Activated CD4-positive, alpha-beta T cell treated with anti-CD3 and anti-CD28 coated beads, Interleukin-2, amount 10 ng/mL, durations not matched to agents 24 days and 14 days (primary cell): ENCODE measurements at regions not wholly inside any gene's neighbourhood (a gene's known extent, or its start where the extent isn't known, plus 50 kb on each side); places are given as distances from the start of the nearest gene placed in this dataset.

Experiments used
- DNase-seq: peaks from one replicate; pipeline ENCODE4 v3.0.0; 2022
- H3K27ac Mint-ChIP-seq: one replicate; pipeline ENCODE4 v1.8.0; 2022; ENCODE audit warnings: mild to moderate bottlenecking, mixed read lengths
- H3K27me3 Mint-ChIP-seq: one replicate; pipeline ENCODE4 v1.8.0; 2022; ENCODE audit warnings: mixed read lengths
- H3K36me3 Mint-ChIP-seq: one replicate; pipeline ENCODE4 v1.8.0; 2022; ENCODE audit warnings: low read depth, mild to moderate bottlenecking, mixed read lengths
- H3K4me1 Mint-ChIP-seq: one replicate; pipeline ENCODE4 v1.8.0; 2021; ENCODE audit warnings: mixed read lengths
- H3K4me3 Mint-ChIP-seq: one replicate; pipeline ENCODE4 v1.8.0; 2022; ENCODE audit warnings: mild to moderate bottlenecking, moderate library complexity, mixed read lengths
- H3K9me3 Mint-ChIP-seq: one replicate; pipeline ENCODE4 v1.8.0; 2021; ENCODE audit warnings: mixed read lengths
- intact Hi-C: fragments of 100-400 bp; cut with micrococcal nuclease; formaldehyde crosslinking; loops from one replicate; pipeline ENCODE4 v1.15.1; 2023

GRCh38 chr11:104338186-104338585, 174.2 kb upstream of the PDGFD start:
- intact Hi-C loops, result no loop called here
- H3K27me3 Mint-ChIP-seq, result no peaks in the 10 kb centered on the region
- H3K4me3 Mint-ChIP-seq, result no peak overlapping the region

GRCh38 chr11:104337273-104337672, 173.3 kb upstream of the PDGFD start:
- intact Hi-C loops, result no loop called here
- no peak overlapping the region for H3K4me3 Mint-ChIP-seq
- no peaks in the 10 kb centered on the region for H3K9me3 Mint-ChIP-seq
- DNase-seq, result no peak
- no peaks in the 10 kb centered on the region for H3K27me3 Mint-ChIP-seq
- no peaks in the 10 kb centered on the region for H3K4me1 Mint-ChIP-seq
- H3K36me3 Mint-ChIP-seq, result no peaks in the 10 kb centered on the region
- no peak overlapping the region for H3K27ac Mint-ChIP-seq

More at GRCh38 chr11:104338186-104338585, 174.2 kb upstream of the PDGFD start:
- no peaks in the 10 kb centered on the region for H3K9me3 Mint-ChIP-seq
- no peaks in the 10 kb centered on the region for H3K4me1 Mint-ChIP-seq
- no peak overlapping the region for H3K27ac Mint-ChIP-seq
- no peak for DNase-seq
- H3K36me3 Mint-ChIP-seq, result no peaks in the 10 kb centered on the region

GRCh38 chr11:104333977-104334376, 170.0 kb upstream of the PDGFD start:
- H3K27me3 Mint-ChIP-seq, result no peaks in the 10 kb centered on the region
- H3K9me3 Mint-ChIP-seq, result no peaks in the 10 kb centered on the region
- H3K4me1 Mint-ChIP-seq, result no peaks in the 10 kb centered on the region
- no peak overlapping the region for H3K27ac Mint-ChIP-seq
- DNase-seq, result no peak
- no peaks in the 10 kb centered on the region for H3K36me3 Mint-ChIP-seq
- intact Hi-C loops, result no loop called here
- H3K4me3 Mint-ChIP-seq, result no peak overlapping the region

GRCh38 chr11:104332110-104332509, 168.2 kb upstream of the PDGFD start:
- H3K9me3 Mint-ChIP-seq, result no peaks in the 10 kb centered on the region
- no peak overlapping the region for H3K4me3 Mint-ChIP-seq
- H3K27ac Mint-ChIP-seq, result no peak overlapping the region
- DNase-seq, result no peak
- no peaks in the 10 kb centered on the region for H3K27me3 Mint-ChIP-seq
- intact Hi-C loops, result no loop called here
- H3K36me3 Mint-ChIP-seq, result no peaks in the 10 kb centered on the region
- H3K4me1 Mint-ChIP-seq, result no peaks in the 10 kb centered on the region

- Mint-ChIP-seq H3K4me3 (no peak overlapping the region), H3K4me1 (no peaks in the 10 kb centered on the region)
Measured at GRCh38 chr11:104329078-104329665, 165.2 kb upstream of the PDGFD start.

GRCh38 chr11:104328512-104328907, 164.6 kb upstream of the PDGFD start:
- Mint-ChIP-seq H3K36me3 (no peaks in the 10 kb centered on the region), H3K9me3 (no peaks in the 10 kb centered on the region), H3K27ac (no peak overlapping the region), H3K4me3 (no peak overlapping the region), H3K27me3 (no peaks in the 10 kb centered on the region), H3K4me1 (no peaks in the 10 kb centered on the region)
- intact Hi-C loops, result no loop called here
- no peak for DNase-seq

More at GRCh38 chr11:104329078-104329665, 165.2 kb upstream of the PDGFD start:
- H3K27ac Mint-ChIP-seq, result no peak overlapping the region
- intact Hi-C loops, result no loop called here
- DNase-seq, result no peak
- no peaks in the 10 kb centered on the region for H3K27me3 Mint-ChIP-seq
- no peaks in the 10 kb centered on the region for H3K36me3 Mint-ChIP-seq
- no peaks in the 10 kb centered on the region for H3K9me3 Mint-ChIP-seq

- Mint-ChIP-seq H3K4me3 (no peak overlapping the region), H3K27ac (no peak overlapping the region), H3K9me3 (no peaks in the 10 kb centered on the region), H3K36me3 (no peaks in the 10 kb centered on the region), H3K4me1 (no peaks in the 10 kb centered on the region), H3K27me3 (no peaks in the 10 kb centered on the region)
- intact Hi-C loops, result no loop called here
- no peak for DNase-seq
Measured at GRCh38 chr11:104327861-104328511, 164.0 kb upstream of the PDGFD start.

GRCh38 chr11:104325093-104325492, 161.1 kb upstream of the PDGFD start:
- no peaks in the 10 kb centered on the region for H3K4me1 Mint-ChIP-seq
- intact Hi-C loops, result no loop called here
- no peaks in the 10 kb centered on the region for H3K27me3 Mint-ChIP-seq
- no peak overlapping the region for H3K27ac Mint-ChIP-seq
- no peaks in the 10 kb centered on the region for H3K36me3 Mint-ChIP-seq
- no peak for DNase-seq
- H3K9me3 Mint-ChIP-seq, result no peaks in the 10 kb centered on the region
- no peak overlapping the region for H3K4me3 Mint-ChIP-seq

GRCh38 chr11:104324276-104324675, 160.3 kb upstream of the PDGFD start:
- no peak overlapping the region for H3K27ac Mint-ChIP-seq
- H3K4me3 Mint-ChIP-seq, result no peak overlapping the region
- H3K27me3 Mint-ChIP-seq, result no peaks in the 10 kb centered on the region
- no peaks in the 10 kb centered on the region for H3K9me3 Mint-ChIP-seq
- no peaks in the 10 kb centered on the region for H3K4me1 Mint-ChIP-seq
- DNase-seq, result no peak
- intact Hi-C loops, result no loop called here
- H3K36me3 Mint-ChIP-seq, result no peaks in the 10 kb centered on the region

GRCh38 chr11:104323841-104324240, 159.9 kb upstream of the PDGFD start:
- no peak for DNase-seq
- no peaks in the 10 kb centered on the region for H3K27me3 Mint-ChIP-seq
- intact Hi-C loops, result no loop called here

GRCh38 chr11:104322696-104323095, 158.7 kb upstream of the PDGFD start:
- Mint-ChIP-seq H3K4me3 (no peak overlapping the region), H3K27ac (no peak overlapping the region), H3K27me3 (no peaks in the 10 kb centered on the region), H3K9me3 (no peaks in the 10 kb centered on the region), H3K4me1 (no peaks in the 10 kb centered on the region), H3K36me3 (no peaks in the 10 kb centered on the region)
- no peak for DNase-seq
- intact Hi-C loops, result no loop called here

More at GRCh38 chr11:104323841-104324240, 159.9 kb upstream of the PDGFD start:
- Mint-ChIP-seq H3K4me3 (no peak overlapping the region), H3K4me1 (no peaks in the 10 kb centered on the region), H3K9me3 (no peaks in the 10 kb centered on the region), H3K36me3 (no peaks in the 10 kb centered on the region), H3K27ac (no peak overlapping the region)

- no peak overlapping the region for H3K4me3 Mint-ChIP-seq
- DNase-seq, result no peak
- H3K9me3 Mint-ChIP-seq, result no peaks in the 10 kb centered on the region
- no peaks in the 10 kb centered on the region for H3K36me3 Mint-ChIP-seq
- no peaks in the 10 kb centered on the region for H3K27me3 Mint-ChIP-seq
- no peaks in the 10 kb centered on the region for H3K4me1 Mint-ChIP-seq
- intact Hi-C loops, result no loop called here
- no peak overlapping the region for H3K27ac Mint-ChIP-seq
Measured at GRCh38 chr11:104320956-104321355, 157.0 kb upstream of the PDGFD start.

GRCh38 chr11:104320097-104320496, 156.2 kb upstream of the PDGFD start:
- no peak for DNase-seq
- no peaks in the 10 kb centered on the region for H3K4me1 Mint-ChIP-seq
- H3K27ac Mint-ChIP-seq, result no peak overlapping the region
- intact Hi-C loops, result no loop called here
- no peaks in the 10 kb centered on the region for H3K27me3 Mint-ChIP-seq
- no peaks in the 10 kb centered on the region for H3K9me3 Mint-ChIP-seq
- no peak overlapping the region for H3K4me3 Mint-ChIP-seq
- no peaks in the 10 kb centered on the region for H3K36me3 Mint-ChIP-seq

GRCh38 chr11:104319396-104319795, 155.4 kb upstream of the PDGFD start:
- H3K9me3 Mint-ChIP-seq, result no peaks in the 10 kb centered on the region
- DNase-seq, result no peak
- no peaks in the 10 kb centered on the region for H3K27me3 Mint-ChIP-seq
- intact Hi-C loops, result no loop called here
- no peaks in the 10 kb centered on the region for H3K36me3 Mint-ChIP-seq
- H3K27ac Mint-ChIP-seq, result no peak overlapping the region
- H3K4me1 Mint-ChIP-seq, result no peaks in the 10 kb centered on the region
- no peak overlapping the region for H3K4me3 Mint-ChIP-seq
